Right renal pelvis (tissue), 4 donors: ENCODE measurements at regions not wholly inside any gene's neighbourhood (a gene's known extent, or its start where the extent isn't known, plus 50 kb on each side); places are given as distances from the start of the nearest gene placed in this dataset.

ENCODE experiments used
- DNase-seq, 4 donors: peaks; one replicate each; pipeline ENCODE4 v3.0.0-alpha.2; 2013; ENCODE audit warnings: low read depth in 4 of 4, low spot score in 3 of 4, missing footprints in 1 of 4

DNA sequence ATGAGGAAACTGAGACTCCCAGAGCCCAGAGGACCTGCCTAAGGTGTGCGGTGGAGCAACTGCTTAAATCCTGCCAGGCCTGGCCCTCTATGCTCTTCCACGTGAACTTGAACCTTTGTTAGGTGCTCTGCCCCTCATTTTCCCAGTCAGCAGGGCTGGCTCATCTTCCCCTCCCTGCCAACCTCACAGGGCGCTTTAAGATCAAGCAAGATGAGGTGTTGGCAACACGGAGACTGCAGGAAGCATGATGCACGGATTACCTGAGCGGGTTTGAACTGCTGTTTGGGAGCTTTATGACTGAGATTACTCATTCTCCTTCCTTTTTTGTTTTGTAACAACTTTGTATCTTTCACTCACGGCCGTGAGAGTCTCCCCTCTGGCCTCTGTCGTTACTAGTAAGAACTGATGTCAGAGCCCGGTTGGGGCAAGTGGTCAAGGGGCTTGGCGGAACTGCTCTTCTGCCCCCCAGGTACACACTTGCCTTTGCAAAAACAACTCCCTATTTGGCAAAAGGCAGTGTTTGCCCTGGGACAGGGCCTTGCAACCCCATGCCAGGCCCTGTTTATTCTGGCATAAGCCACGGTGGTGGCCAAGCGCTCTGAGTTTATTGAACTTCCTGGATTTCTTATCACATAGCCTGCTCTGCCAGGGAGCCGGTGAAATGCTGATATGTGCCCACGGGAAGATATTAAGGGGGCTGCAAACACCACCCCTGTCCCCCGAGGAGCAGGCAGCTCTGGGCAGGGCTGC, 127.8 kb downstream of the INHBB start:
- no peak for DNase-seq

DNA sequence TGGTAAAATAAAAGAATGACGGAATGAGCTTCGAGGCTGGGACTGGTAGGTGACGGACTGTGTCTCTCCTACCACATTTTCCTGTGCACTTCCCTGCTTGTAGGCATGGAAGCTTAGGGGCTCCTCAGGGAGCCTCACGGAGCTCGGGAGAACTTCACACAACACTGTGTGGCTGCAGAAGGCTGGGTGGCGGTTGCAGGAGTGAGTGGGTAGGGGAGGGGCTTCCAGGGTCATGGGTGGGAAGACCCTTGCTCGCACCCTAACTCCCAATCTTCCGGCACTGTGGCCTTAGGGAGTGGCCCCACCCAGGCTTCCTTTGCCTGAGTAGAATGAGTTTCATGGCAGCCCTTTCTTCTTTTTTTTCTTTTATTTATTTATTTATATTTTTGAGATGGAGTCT, 128.6 kb downstream of the INHBB start:
- DNase-seq = no peak

DNA sequence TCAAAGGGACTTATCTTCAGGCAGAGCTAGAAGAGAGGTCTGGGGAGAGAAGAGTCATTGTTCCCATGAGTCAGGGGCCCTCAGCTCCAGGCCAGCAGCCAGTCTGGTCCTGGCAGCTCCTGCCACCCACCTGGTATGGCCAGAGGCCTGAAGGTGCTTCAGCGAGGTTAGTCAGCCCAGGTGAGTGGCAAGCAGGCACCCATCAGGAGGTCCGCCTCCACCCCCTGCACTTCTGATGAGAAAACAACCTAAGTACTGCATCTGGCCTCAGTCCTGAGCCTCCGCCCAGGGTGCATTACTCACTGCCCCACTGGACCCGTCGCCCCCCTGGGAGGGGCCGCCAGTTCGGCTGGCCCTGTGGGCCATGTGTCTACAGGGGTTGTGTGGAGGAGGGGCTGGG, 130.2 kb downstream of the INHBB start:
- DNase-seq = no peak

GRCh38 chr2:120477198-120477597, 131.3 kb downstream of the INHBB start:
- no peak for DNase-seq

DNA sequence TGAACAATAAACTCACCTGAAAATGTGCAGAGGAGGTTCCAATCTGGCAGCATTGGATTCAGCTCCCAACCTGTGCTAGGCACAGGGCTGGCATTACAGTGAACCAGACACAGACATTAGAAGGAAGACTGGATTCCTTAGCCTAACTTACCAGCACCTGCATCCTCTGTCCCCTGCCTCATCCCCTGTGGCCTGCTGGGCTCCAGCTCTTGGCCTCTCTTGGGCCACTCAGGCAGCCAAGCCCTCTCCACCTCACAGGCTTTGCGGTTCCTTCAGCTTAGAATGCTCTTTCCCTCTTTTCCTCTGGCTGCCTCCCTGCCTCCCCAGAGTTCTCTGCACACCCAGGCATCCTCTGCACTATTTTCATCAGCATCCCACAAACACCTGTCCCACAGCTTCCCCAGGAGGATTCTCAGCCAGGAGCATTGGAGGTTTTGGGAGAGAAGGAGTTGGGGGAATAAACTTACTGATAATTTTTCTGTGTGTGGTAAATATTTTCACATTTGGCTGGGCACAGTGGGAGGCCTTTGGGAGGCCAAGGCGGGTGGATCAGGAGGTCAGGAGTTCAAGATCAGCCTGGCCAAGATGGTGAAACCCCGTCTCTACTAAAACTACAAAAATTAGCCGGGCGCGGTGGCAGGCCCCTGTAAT, 132.0 kb downstream of the INHBB start:
- no peak for DNase-seq

- DNase-seq = no peak
These were observed 134.5 kb downstream of the INHBB start for GRCh38 chr2:120480346-120480902.

GRCh38 chr2:120480903-120481445, 135.0 kb downstream of the INHBB start:
- no peak for DNase-seq

GRCh38 chr2:120481446-120482194, 135.7 kb downstream of the INHBB start:
- no peak for DNase-seq

DNA sequence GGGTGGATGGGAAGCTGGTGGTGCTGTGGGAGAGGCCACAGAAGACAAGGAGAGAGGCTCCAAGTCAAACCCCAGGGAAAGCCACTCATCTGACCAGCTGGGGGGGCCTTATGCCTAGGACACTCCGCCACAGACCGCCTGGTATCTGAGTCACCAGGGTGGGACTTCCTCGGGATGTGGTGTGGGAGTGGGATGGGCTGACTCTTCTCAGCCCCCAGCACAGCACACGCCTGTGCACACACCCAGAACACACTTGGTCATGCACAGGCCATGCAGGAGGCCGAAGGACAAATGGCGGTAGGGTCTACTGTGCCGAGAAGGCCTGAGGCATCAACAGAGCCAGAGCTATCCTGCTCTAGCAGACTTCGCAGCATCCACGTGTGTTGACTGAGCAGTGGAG, 136.4 kb downstream of the INHBB start:
- DNase-seq = no peak

- DNase-seq = no peak
These were observed 137.4 kb downstream of the INHBB start for GRCh38 chr2:120483355-120483754.

- no peak for DNase-seq
These were observed 139.2 kb downstream of the INHBB start for GRCh38 chr2:120485096-120485495.

- DNase-seq = no peak
These were observed 140.5 kb downstream of the INHBB start for GRCh38 chr2:120486441-120486840.

GRCh38 chr2:120486946-120487345, 141.0 kb downstream of the INHBB start:
- DNase-seq = no peak

DNA sequence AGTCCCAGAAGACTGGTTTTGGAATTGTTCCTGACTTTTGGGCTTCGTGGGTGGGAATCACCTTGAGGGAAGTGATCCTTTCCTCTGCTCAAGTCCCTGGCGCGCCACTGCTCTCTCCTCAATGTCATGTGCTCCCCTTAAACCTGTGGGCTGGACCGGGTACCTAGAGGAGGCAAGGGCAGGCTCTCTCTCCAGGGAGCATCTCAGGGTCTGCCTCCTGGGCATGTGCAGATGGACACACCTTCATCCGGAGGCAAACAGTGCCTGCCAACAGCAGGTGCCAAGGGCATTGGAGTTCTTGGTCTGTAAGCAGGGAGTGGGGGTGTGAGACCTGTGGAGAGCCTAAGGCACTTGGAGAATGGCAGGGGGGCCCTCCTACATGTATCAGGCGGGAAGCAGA, 142.6 kb downstream of the INHBB start:
- DNase-seq = no peak

GRCh38 chr2:120489023-120489422, 143.1 kb downstream of the INHBB start:
- DNase-seq = no peak

GRCh38 chr2:120490091-120490798, 144.3 kb downstream of the INHBB start:
- no peak for DNase-seq

- no peak for DNase-seq
These were observed 145.2 kb downstream of the INHBB start for GRCh38 chr2:120491111-120491625.

DNA sequence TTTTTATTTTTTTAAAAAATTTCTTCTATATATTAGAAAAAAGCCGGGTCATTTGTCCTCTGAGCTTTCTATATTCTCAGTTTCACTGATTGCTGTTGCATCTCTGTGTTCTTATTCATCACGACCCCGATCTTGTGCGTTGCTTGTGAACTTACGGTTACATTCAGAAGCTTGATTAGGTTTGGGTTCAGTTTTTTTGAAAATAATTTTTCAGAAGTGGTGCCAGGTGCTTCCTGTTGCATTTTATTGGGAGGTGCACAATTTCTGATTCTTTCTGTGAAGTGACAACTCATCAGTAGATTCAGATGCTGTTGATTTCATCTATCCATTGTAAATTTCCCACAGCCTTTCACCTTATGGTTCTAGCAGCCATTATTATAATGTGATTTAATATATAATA, 147.3 kb downstream of the INHBB start:
- DNase-seq = no peak

DNA sequence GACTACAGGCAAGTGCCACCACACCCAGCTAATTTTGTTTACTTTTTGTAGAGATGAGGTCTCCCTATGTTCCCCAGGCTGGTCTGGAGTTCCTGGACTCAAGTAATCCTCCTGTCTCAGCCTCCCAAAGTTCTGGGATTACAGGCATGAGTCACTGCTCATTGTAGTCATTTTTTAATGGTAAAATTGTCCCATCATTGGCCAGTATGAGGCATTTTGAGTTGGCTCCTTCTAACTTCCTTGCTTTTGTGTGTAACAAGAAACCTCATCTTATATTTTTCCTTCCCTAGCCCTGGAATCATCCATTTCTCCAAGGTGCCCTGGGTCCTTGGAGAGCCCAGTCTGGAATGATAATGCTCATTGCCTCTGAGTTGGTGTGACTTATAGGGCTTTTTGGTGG, 148.5 kb downstream of the INHBB start:
- no peak for DNase-seq

DNA sequence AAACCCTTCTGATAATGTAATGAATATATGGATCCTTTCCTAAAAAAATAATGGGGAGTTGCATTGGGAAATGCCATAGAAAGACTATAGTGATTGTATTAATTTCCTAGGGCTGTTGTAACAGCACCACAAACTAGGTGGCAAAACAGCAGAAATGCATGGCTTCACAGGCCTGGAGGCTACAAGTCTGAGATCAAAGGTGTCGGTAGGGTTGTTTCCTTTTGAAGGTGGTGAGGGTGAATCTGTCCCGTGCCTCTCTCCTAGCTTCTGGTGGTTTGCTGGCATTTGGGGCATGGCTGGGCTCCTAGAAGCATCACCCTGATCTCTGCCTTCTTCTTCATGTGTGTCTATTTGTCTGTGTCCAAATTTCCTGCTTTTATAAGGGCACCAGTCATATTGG, 149.7 kb downstream of the INHBB start:
- DNase-seq = no peak
